ENCODE measurements at regions not wholly inside any gene's neighbourhood (a gene's known extent, or its start where the extent isn't known, plus 50 kb on each side); places are given as distances from the start of the nearest gene placed in this dataset.

DNA sequence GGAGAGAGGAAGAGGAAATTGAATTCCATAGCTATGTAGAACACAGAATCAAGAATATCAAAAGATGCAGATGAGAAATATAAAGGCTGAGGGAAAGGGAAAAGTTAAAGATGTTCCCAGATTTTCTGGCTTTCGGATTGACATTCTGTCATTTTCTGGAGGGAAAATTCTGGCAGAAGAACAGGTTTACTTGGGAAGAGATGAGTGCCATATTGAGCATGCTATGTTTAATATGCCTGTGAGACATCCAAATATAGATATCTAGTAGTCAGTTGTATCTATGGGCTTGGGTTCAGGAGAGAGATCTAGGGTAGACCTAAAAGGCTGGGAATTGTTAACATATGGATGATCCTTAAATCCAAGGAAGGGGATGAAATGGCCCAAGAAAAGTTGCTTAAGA, 181.9 kb upstream of the ARG1 start:
- H3K27me3 Mint-ChIP-seq, result no peaks in the 10 kb centered on the region
- ChIA-PET POLR2A (no interaction called here), CTCF (no interaction called here)
- intact Hi-C loops (cut with DNase I, micrococcal nuclease), result no loop called here
- no peak overlapping the region for H3K27ac Mint-ChIP-seq
- no peak for TF ChIP-seq CTCF (IDR thresholded peaks at IDR 0.05)
- peaks cover 9% of the 10 kb centered on the region for H3K4me1 Mint-ChIP-seq (ENCODE audit: low read depth)
- H3K36me3 Mint-ChIP-seq (ENCODE audit: low read depth), result peaks cover 22% of the 10 kb centered on the region
- no peaks in the 10 kb centered on the region for H3K4me1 ChIP-seq (ENCODE audit: insufficient read depth, low read length)
- DNase-seq (no peak), ATAC-seq (ENCODE audit: poor library complexity) (no peak)
- no peak overlapping the region for H3K4me3 ChIP-seq (ENCODE audit: low read length)
- no peaks in the 10 kb centered on the region for H3K27me3 ChIP-seq (ENCODE audit: control insufficient read depth in 1 of 2, insufficient read depth in 2 of 2, low read length in 2 of 2)
- H3K36me3 ChIP-seq (ENCODE audit: insufficient read depth, low read length), result no peaks in the 10 kb centered on the region
- H3K27ac ChIP-seq (ENCODE audit: low read depth in 1 of 2, low read length in 2 of 2), result no peak overlapping the region
- H3K9me3 Mint-ChIP-seq, result peaks cover 6% of the 10 kb centered on the region
- no peak overlapping the region for H3K4me3 Mint-ChIP-seq
- H3K9me3 ChIP-seq (ENCODE audit: control insufficient read depth in 1 of 2, insufficient read depth in 1 of 2, low read length in 2 of 2), result no peaks in the 10 kb centered on the region

DNA sequence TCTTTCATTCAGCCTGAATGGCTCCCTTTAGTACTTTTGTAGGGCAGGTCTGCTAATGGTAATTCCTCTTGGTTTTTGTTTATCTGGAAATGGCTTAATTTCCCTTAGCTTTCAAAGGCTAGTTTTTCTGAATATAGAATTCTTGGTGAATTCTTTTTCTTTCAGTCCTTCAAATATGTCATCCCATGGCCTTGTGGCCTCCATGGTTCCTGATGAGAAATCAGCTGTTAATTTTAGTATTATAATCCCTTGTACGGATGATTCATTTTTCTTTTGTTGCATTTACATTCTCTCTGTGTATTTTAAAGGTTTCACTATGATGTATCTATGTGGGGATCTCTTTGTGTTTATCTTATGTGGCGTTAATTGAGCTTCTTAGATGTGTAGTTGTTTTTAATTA, 179.6 kb upstream of the ARG1 start:
- ATAC-seq (ENCODE audit: poor library complexity), result no peak
- H3K27me3 ChIP-seq (ENCODE audit: control insufficient read depth in 1 of 2, insufficient read depth in 2 of 2, low read length in 2 of 2), result no peaks in the 10 kb centered on the region
- intact Hi-C loops (cut with DNase I, micrococcal nuclease), result no loop called here
- no peaks in the 10 kb centered on the region for H3K4me1 ChIP-seq (ENCODE audit: insufficient read depth, low read length)
- H3K36me3 Mint-ChIP-seq (ENCODE audit: low read depth), result peaks cover 22% of the 10 kb centered on the region
- H3K4me3 ChIP-seq (ENCODE audit: low read length), result no peak overlapping the region
- ChIA-PET POLR2A (no interaction called here), CTCF (no interaction called here)
- H3K9me3 Mint-ChIP-seq, result peaks cover 6% of the 10 kb centered on the region
- no peaks in the 10 kb centered on the region for H3K9me3 ChIP-seq (ENCODE audit: control insufficient read depth in 1 of 2, insufficient read depth in 1 of 2, low read length in 2 of 2)
- no peak overlapping the region for H3K27ac ChIP-seq (ENCODE audit: low read depth in 1 of 2, low read length in 2 of 2)
- DNase-seq, result no peak
- TF ChIP-seq CTCF (IDR thresholded peaks at IDR 0.05), result no peak
- peaks cover 9% of the 10 kb centered on the region for H3K4me1 Mint-ChIP-seq (ENCODE audit: low read depth)
- no peaks in the 10 kb centered on the region for H3K36me3 ChIP-seq (ENCODE audit: insufficient read depth, low read length)
- H3K27me3 Mint-ChIP-seq, result no peaks in the 10 kb centered on the region
- no peak overlapping the region for H3K27ac Mint-ChIP-seq
- no peak overlapping the region for H3K4me3 Mint-ChIP-seq

- no peak overlapping the region for H3K27ac Mint-ChIP-seq
- H3K36me3 Mint-ChIP-seq (ENCODE audit: low read depth), result peaks cover 22% of the 10 kb centered on the region
- no peaks in the 10 kb centered on the region for H3K27me3 Mint-ChIP-seq
- H3K9me3 Mint-ChIP-seq, result peaks cover 6% of the 10 kb centered on the region
- Histone ChIP-seq H3K9me3 (ENCODE audit: control insufficient read depth in 1 of 2, insufficient read depth in 1 of 2, low read length in 2 of 2) (no peaks in the 10 kb centered on the region), H3K36me3 (ENCODE audit: insufficient read depth, low read length) (no peaks in the 10 kb centered on the region), H3K4me3 (ENCODE audit: low read length) (no peak overlapping the region), H3K4me1 (ENCODE audit: insufficient read depth, low read length) (no peaks in the 10 kb centered on the region), H3K27ac (ENCODE audit: low read depth in 1 of 2, low read length in 2 of 2) (no peak overlapping the region), H3K27me3 (ENCODE audit: control insufficient read depth in 1 of 2, insufficient read depth in 2 of 2, low read length in 2 of 2) (no peaks in the 10 kb centered on the region)
- H3K4me1 Mint-ChIP-seq (ENCODE audit: low read depth), result peaks cover 9% of the 10 kb centered on the region
- TF ChIP-seq CTCF (IDR thresholded peaks at IDR 0.05), result no peak
- no peak for ATAC-seq (ENCODE audit: poor library complexity)
- intact Hi-C loops (cut with DNase I, micrococcal nuclease), result no loop called here
- ChIA-PET CTCF (no interaction called here), POLR2A (no interaction called here)
- H3K4me3 Mint-ChIP-seq, result no peak overlapping the region
- DNase-seq, result no peak
These were observed 178.1 kb upstream of the ARG1 start for GRCh38 chr6:131394768-131395432.

All from CD4-positive, alpha-beta T cell (primary cell).